RWPE2 (cell line): ENCODE measurements at regions not wholly inside any gene's neighbourhood (a gene's known extent, or its start where the extent isn't known, plus 50 kb on each side); places are given as distances from the start of the nearest gene placed in this dataset.

Source experiments
- ATAC-seq: fragments of 200-7000 bp; cut with Tn5 transposase; 3 replicates; pipeline ENCODE4 v1.9.1; 2021; ENCODE audit warnings: low read depth
- DNase-seq: peaks from one replicate; pipeline ENCODE4 v3.0.0-alpha.2; 2020; ENCODE audit warnings: low spot score
- H3K27ac ChIP-seq: fragments of 450-650 bp; 2 replicates; pipeline ENCODE4 v1.5.1; 2017; ENCODE audit warnings: mild to moderate bottlenecking; ENCODE audit not compliant: poor library complexity, severe bottlenecking
- H3K27me3 ChIP-seq: fragments of 250-450 bp; sonication (Bioruptor Pico); 2 replicates; pipeline ENCODE4 v1.5.1; 2021; ENCODE audit warnings: mild to moderate bottlenecking, moderate library complexity; ENCODE audit not compliant: insufficient read depth, poor library complexity, severe bottlenecking
- H3K36me3 ChIP-seq: fragments of 250-450 bp; sonication (Bioruptor Pico); 2 replicates; pipeline ENCODE4 v1.5.1; 2020; ENCODE audit warnings: low read depth, mild to moderate bottlenecking, moderate library complexity
- H3K4me1 ChIP-seq: fragments of 250-450 bp; sonication (Bioruptor Pico); 2 replicates; pipeline ENCODE4 v1.5.1; 2021; ENCODE audit warnings: mild to moderate bottlenecking, moderate library complexity; ENCODE audit not compliant: insufficient read depth, poor library complexity, severe bottlenecking
- H3K4me3 ChIP-seq: fragments of 250-450 bp; sonication (Bioruptor Pico); 2 replicates; pipeline ENCODE4 v1.5.1; 2021; ENCODE audit warnings: mild to moderate bottlenecking, moderate library complexity; ENCODE audit not compliant: severe bottlenecking
- H3K9me3 ChIP-seq: fragments of 250-450 bp; sonication (Bioruptor Pico); 2 replicates; pipeline ENCODE4 v1.5.1; 2021; ENCODE audit warnings: mild to moderate bottlenecking, moderate library complexity; ENCODE audit not compliant: severe bottlenecking
- CTCF ChIP-seq: fragments of 450-650 bp; IDR thresholded peaks from one replicate; pipeline ENCODE4 v1.5.1; 2017; ENCODE audit warnings: mild to moderate bottlenecking, moderate library complexity; ENCODE audit not compliant: poor library complexity, severe bottlenecking

GRCh38 chr3:75136100-75136897, 521.8 kb upstream of the CNTN3 start:
- ATAC-seq: no peak
- no peaks in the 10 kb centered on the region for H3K36me3 ChIP-seq
- H3K27me3 ChIP-seq: no peaks in the 10 kb centered on the region
- H3K4me3 ChIP-seq: no peak overlapping the region
- TF ChIP-seq CTCF: no peak
- H3K9me3 ChIP-seq: no peaks in the 10 kb centered on the region
- no peak for DNase-seq
- H3K27ac ChIP-seq: no peak overlapping the region
- no peaks in the 10 kb centered on the region for H3K4me1 ChIP-seq

GRCh38 chr3:75138345-75138744, 523.9 kb upstream of the CNTN3 start:
- ATAC-seq: no peak
- no peak overlapping the region for H3K4me3 ChIP-seq
- no peak overlapping the region for H3K27ac ChIP-seq
- no peaks in the 10 kb centered on the region for H3K36me3 ChIP-seq
- no peak for DNase-seq
- no peaks in the 10 kb centered on the region for H3K9me3 ChIP-seq
- H3K4me1 ChIP-seq: no peaks in the 10 kb centered on the region
- TF ChIP-seq CTCF: no peak
- H3K27me3 ChIP-seq: no peaks in the 10 kb centered on the region

- Histone ChIP-seq H3K4me3 (no peak overlapping the region), H3K27me3 (no peaks in the 10 kb centered on the region), H3K27ac (no peak overlapping the region), H3K36me3 (no peaks in the 10 kb centered on the region), H3K4me1 (no peaks in the 10 kb centered on the region), H3K9me3 (no peaks in the 10 kb centered on the region)
- ATAC-seq (0 out of 3 replicates have a peak, but pooled peaks have one; percentile 21), DNase-seq (no peak)
- TF ChIP-seq CTCF: no peak
These were observed 523.1 kb upstream of the FRG2C start for GRCh38 chr3:75140904-75141615.

- DNase-seq (no peak), ATAC-seq (no peak)
- Histone ChIP-seq H3K4me3 (no peak overlapping the region), H3K36me3 (no peaks in the 10 kb centered on the region), H3K9me3 (no peaks in the 10 kb centered on the region), H3K4me1 (no peaks in the 10 kb centered on the region), H3K27ac (no peak overlapping the region), H3K27me3 (no peaks in the 10 kb centered on the region)
- no peak for TF ChIP-seq CTCF
These were observed 519.7 kb upstream of the FRG2C start for GRCh38 chr3:75144406-75144805.

GRCh38 chr3:75171630-75172230, 492.4 kb upstream of the FRG2C start:
- Histone ChIP-seq H3K4me3 (no peak overlapping the region), H3K4me1 (no peaks in the 10 kb centered on the region), H3K9me3 (no peaks in the 10 kb centered on the region), H3K36me3 (no peaks in the 10 kb centered on the region), H3K27ac (no peak overlapping the region), H3K27me3 (no peaks in the 10 kb centered on the region)
- ATAC-seq (no peak), DNase-seq (no peak)
- peak; percentile 59 for TF ChIP-seq CTCF
